Mammary epithelial cell (primary cell): ENCODE measurements at regions not wholly inside any gene's neighbourhood (a gene's known extent, or its start where the extent isn't known, plus 50 kb on each side); places are given as distances from the start of the nearest gene placed in this dataset.

ENCODE experiments used
- EZH2 ChIP-seq: IDR thresholded peaks from 2 replicates; pipeline ENCODE4 v1.6.1; 2012; ENCODE audit warnings: low read length, inconsistent platforms, borderline replicate concordance
- TF ChIP-seq, protein P1 (sequence below), 2 donors: IDR thresholded peaks in 1 of 2; conservative IDR thresholded peaks in 1 of 2; 2 replicates each; pipeline ENCODE4 v1.5.1; 2011 to 2012; ENCODE audit warnings: inconsistent platforms in 2 of 2, low read length in 2 of 2, mild to moderate bottlenecking in 2 of 2, control low read depth in 1 of 2, low read depth in 1 of 2; ENCODE audit not compliant: insufficient read depth in 1 of 2; ENCODE audit errors: extremely low read depth in 1 of 2

DNA sequence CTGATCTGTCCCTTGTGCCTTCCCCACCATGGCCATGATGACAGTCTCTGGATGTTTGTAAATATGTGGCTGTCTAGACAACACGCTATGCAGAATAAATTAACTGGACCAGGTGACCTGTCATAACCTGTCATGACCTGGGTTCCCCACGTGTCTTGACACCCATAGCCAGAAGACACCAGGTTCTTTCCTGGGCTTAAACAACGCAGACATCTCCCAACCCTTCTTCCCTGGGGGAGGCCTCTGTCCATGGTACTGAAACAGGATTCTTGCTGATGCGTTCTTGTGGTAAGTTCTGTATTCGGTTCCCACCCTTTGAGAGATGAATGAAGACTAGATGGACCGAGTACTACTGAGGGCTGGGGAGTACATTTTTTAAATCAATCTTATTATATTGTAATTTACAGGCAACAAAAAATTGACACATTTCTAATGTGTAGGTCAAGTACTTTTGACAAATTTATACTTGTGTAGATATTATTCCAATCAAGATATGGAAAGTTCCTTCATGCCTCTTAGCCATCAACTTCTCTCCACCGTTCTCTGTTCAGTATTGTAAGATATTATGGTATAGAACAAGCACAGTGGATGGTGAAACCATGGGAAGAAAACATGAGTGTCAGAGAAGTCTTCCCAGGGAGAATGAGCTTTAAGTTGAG lies 738.8 kb downstream of the PTPRU start:
- TF ChIP-seq, protein P1, sequence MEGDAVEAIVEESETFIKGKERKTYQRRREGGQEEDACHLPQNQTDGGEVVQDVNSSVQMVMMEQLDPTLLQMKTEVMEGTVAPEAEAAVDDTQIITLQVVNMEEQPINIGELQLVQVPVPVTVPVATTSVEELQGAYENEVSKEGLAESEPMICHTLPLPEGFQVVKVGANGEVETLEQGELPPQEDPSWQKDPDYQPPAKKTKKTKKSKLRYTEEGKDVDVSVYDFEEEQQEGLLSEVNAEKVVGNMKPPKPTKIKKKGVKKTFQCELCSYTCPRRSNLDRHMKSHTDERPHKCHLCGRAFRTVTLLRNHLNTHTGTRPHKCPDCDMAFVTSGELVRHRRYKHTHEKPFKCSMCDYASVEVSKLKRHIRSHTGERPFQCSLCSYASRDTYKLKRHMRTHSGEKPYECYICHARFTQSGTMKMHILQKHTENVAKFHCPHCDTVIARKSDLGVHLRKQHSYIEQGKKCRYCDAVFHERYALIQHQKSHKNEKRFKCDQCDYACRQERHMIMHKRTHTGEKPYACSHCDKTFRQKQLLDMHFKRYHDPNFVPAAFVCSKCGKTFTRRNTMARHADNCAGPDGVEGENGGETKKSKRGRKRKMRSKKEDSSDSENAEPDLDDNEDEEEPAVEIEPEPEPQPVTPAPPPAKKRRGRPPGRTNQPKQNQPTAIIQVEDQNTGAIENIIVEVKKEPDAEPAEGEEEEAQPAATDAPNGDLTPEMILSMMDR (conservative IDR thresholded peaks at IDR 0.05 in 1 of 2, IDR thresholded peaks at IDR 0.05 in 1 of 2; ENCODE audit: extremely low read depth in 1 of 2, insufficient read depth in 1 of 2, low read depth in 1 of 2, low read length in 2 of 2), result no peak
- TF ChIP-seq EZH2, result no peak
